HG03095 (cell line): ENCODE measurements at regions not wholly inside any gene's neighbourhood (a gene's known extent, or its start where the extent isn't known, plus 50 kb on each side); places are given as distances from the start of the nearest gene placed in this dataset.
"Not testable (repeated sequence)": the region's sequence is repeated elsewhere in the genome, so short reads cannot be mapped to it uniquely, and the experiment has no call there.

Source experiments
- ATAC-seq: cut with Tn5 transposase; IDR thresholded peaks from one replicate; pipeline ENCODE4 v1.9.1; 2021; ENCODE audit warnings: moderate library complexity; ENCODE audit not compliant: unreplicated experiment

GRCh38 chr14:46147452-46147851, 504.1 kb downstream of the RPL10L start:
- no peak for ATAC-seq

- ATAC-seq = no peak
These were observed 504.6 kb downstream of the RPL10L start for GRCh38 chr14:46147024-46147423.

- ATAC-seq = no peak
These were observed 511.1 kb downstream of the RPL10L start for GRCh38 chr14:46140445-46140844.

- ATAC-seq = no peak
These were observed 511.9 kb downstream of the RPL10L start for GRCh38 chr14:46139649-46140048.

GRCh38 chr14:46137786-46138185, 513.8 kb downstream of the RPL10L start:
- no peak for ATAC-seq

GRCh38 chr14:46136456-46136855, 515.1 kb downstream of the RPL10L start:
- ATAC-seq = no peak

- ATAC-seq = no peak
These were observed 543.4 kb downstream of the RPL10L start for GRCh38 chr14:46108228-46108627.

- ATAC-seq = not testable (repeated sequence)
These were observed 550.7 kb downstream of the RPL10L start for GRCh38 chr14:46100901-46101300.

GRCh38 chr14:46091819-46092218, 559.8 kb downstream of the RPL10L start:
- no peak for ATAC-seq

GRCh38 chr14:46087604-46088003, 564.0 kb downstream of the RPL10L start:
- no peak for ATAC-seq

- ATAC-seq = no peak
These were observed 577.5 kb downstream of the RPL10L start for GRCh38 chr14:46074061-46074460.

- ATAC-seq = no peak
These were observed 587.7 kb downstream of the RPL10L start for GRCh38 chr14:46063872-46064271.

- ATAC-seq = no peak
These were observed 592.5 kb downstream of the RPL10L start for GRCh38 chr14:46058964-46059563.

- no peak for ATAC-seq
These were observed 593.8 kb downstream of the RPL10L start for GRCh38 chr14:46057799-46058198.

- ATAC-seq = no peak
These were observed 597.1 kb downstream of the RPL10L start for GRCh38 chr14:46054526-46054925.

- ATAC-seq = no peak
These were observed 598.4 kb downstream of the RPL10L start for GRCh38 chr14:46053221-46053620.

GRCh38 chr14:46051796-46052195, 599.8 kb downstream of the RPL10L start:
- ATAC-seq = no peak

GRCh38 chr14:46048127-46048526, 603.5 kb downstream of the RPL10L start:
- no peak for ATAC-seq

- no peak for ATAC-seq
These were observed 615.5 kb downstream of the RPL10L start for GRCh38 chr14:46036099-46036498.

- no peak for ATAC-seq
These were observed 617.3 kb downstream of the RPL10L start for GRCh38 chr14:46034305-46034704.

- no peak for ATAC-seq
These were observed 632.6 kb downstream of the RPL10L start for GRCh38 chr14:46018846-46019420.

GRCh38 chr14:46008348-46008747, 643.2 kb downstream of the RPL10L start:
- ATAC-seq = no peak

- ATAC-seq = no peak
These were observed 653.0 kb downstream of the RPL10L start for GRCh38 chr14:45998554-45998953.
